H1 (cell line): ENCODE measurements at regions not wholly inside any gene's neighbourhood (a gene's known extent, or its start where the extent isn't known, plus 50 kb on each side); places are given as distances from the start of the nearest gene placed in this dataset.

Source experiments
- CTCF ChIA-PET: fragments of 300-600 bp; sonication (Branson Sonifier 250); formaldehyde crosslinking; loops from one replicate; lab custom pipeline; 2021; ENCODE audit not compliant: partially characterized antibody; lab: Charles Lee
- POLR2A ChIA-PET: fragments of 300-600 bp; sonication (Branson Sonifier 250); formaldehyde crosslinking; loops from one replicate; lab custom pipeline; 2021; ENCODE audit warnings: inconsistent platforms; ENCODE audit not compliant: partially characterized antibody; lab: Charles Lee
- DNase-seq, 2 experiments: peaks; one replicate each; pipeline versions ENCODE4 v3.0.0 to v3.0.0-alpha.2; 2010 to 2022; ENCODE audit warnings: low spot score in 2 of 2, low read depth in 1 of 2, mixed read lengths in 1 of 2
- FAIRE-seq: peaks from 2 replicates; lab custom pipeline; 2011; peaks lifted over from hg19 to GRCh38; lab: Jason Lieb, UNC
- H2AFZ ChIP-seq: 2 replicates; pipeline ENCODE4 v1.8.1; 2012; ENCODE audit warnings: low read length, inconsistent platforms
- H2AK5ac ChIP-seq: 2 replicates; pipeline ENCODE4 v1.6.1; 2013; ENCODE audit warnings: low read depth, low read length
- H2BK120ac ChIP-seq: replicated peaks from 2 replicates; pipeline ENCODE3; 2013; ENCODE audit warnings: low read depth, low read length, inconsistent platforms
- H2BK12ac ChIP-seq: 2 replicates; pipeline ENCODE4 v1.6.1; 2013; ENCODE audit warnings: low read depth, low read length
- H2BK15ac ChIP-seq: 2 replicates; pipeline ENCODE4 v1.6.1; 2013; ENCODE audit warnings: low read length
- H2BK20ac ChIP-seq: 2 replicates; pipeline ENCODE4 v1.6.1; 2013; ENCODE audit warnings: low read length
- H2BK5ac ChIP-seq: 2 replicates; pipeline ENCODE4 v1.6.1; 2013; ENCODE audit warnings: low read depth, low read length
- H3K14ac ChIP-seq: 2 replicates; pipeline ENCODE4 v1.6.1; 2013; ENCODE audit warnings: inconsistent platforms; ENCODE audit not compliant: insufficient read length
- H3K18ac ChIP-seq: 2 replicates; pipeline ENCODE4 v1.6.1; 2013; ENCODE audit warnings: low read length; ENCODE audit errors: extremely low read depth
- H3K23ac ChIP-seq: 2 replicates; pipeline ENCODE4 v1.6.1; 2013; ENCODE audit warnings: inconsistent platforms; ENCODE audit not compliant: insufficient read length
- H3K23me2 ChIP-seq: 2 replicates; pipeline ENCODE4 v1.6.1; 2013; ENCODE audit warnings: low read depth, low read length
- H3K27ac ChIP-seq: 2 replicates; pipeline ENCODE4 v1.6.1; 2011; ENCODE audit warnings: low read depth, low read length, inconsistent platforms
- H3K27me3 ChIP-seq, 4 experiments: replicated peaks in 1 of 4; 1 replicate in 1 of 4; 2 replicates in 3 of 4; pipeline versions ENCODE4 v1.6.1 to v1.8.1; 2011 to 2013; ENCODE audit warnings: low read length in 3 of 4, mild to moderate bottlenecking in 3 of 4, inconsistent platforms in 2 of 4, mixed read lengths in 2 of 4, moderate library complexity in 1 of 4; ENCODE audit not compliant: control insufficient read depth in 3 of 4, insufficient read depth in 3 of 4; ENCODE audit errors: extremely low read depth in 1 of 4
- H3K36me3 ChIP-seq, 4 experiments: 2 replicates each; pipeline versions ENCODE4 v1.6.1 to v1.8.1; 2011 to 2013; ENCODE audit warnings: mild to moderate bottlenecking in 4 of 4, low read length in 3 of 4, moderate library complexity in 2 of 4, control low read depth in 1 of 4, inconsistent platforms in 1 of 4; ENCODE audit not compliant: insufficient read depth in 4 of 4, control insufficient read depth in 2 of 4
- H3K4ac ChIP-seq: replicated peaks from 2 replicates; pipeline ENCODE3; 2013; ENCODE audit warnings: low read length, low read depth, mixed read lengths, inconsistent platforms; ENCODE audit not compliant: insufficient read length
- H3K4me1 ChIP-seq, 4 experiments: replicated peaks in 1 of 4; 1 replicate in 1 of 4; 2 replicates in 3 of 4; pipeline versions ENCODE4 v1.6.1 to v1.8.1; 2011 to 2013; ENCODE audit warnings: low read length in 3 of 4, inconsistent platforms in 2 of 4, mixed read lengths in 1 of 4; ENCODE audit not compliant: insufficient read depth in 4 of 4, control insufficient read depth in 3 of 4
- H3K4me2 ChIP-seq, 2 experiments: 2 replicates each; pipeline versions ENCODE4 v1.6.1 to v1.8.1; 2011 to 2013; ENCODE audit warnings: low read depth in 2 of 2, low read length in 2 of 2, control low read depth in 1 of 2, inconsistent platforms in 1 of 2, mild to moderate bottlenecking in 1 of 2; ENCODE audit not compliant: insufficient read depth in 1 of 2
- H3K4me3 ChIP-seq, 4 experiments: fragments of 200-600, 300-600 bp in 1 of 4; sonication (generic), shearing (Covaris generic), sonication (Bioruptor Twin) in 1 of 4; 2 replicates each; pipeline versions ENCODE4 v1.5.1 to v1.8.1; 2011 to 2016; ENCODE audit warnings: low read length in 4 of 4, low read depth in 3 of 4, control low read depth in 2 of 4, inconsistent platforms in 2 of 4, mild to moderate bottlenecking in 2 of 4, mixed read lengths in 1 of 4, moderate library complexity in 1 of 4; ENCODE audit not compliant: insufficient read depth in 2 of 4; ENCODE audit errors: extremely low read depth in 1 of 4
- H3K56ac ChIP-seq: replicated peaks from 2 replicates; pipeline ENCODE3; 2013; ENCODE audit warnings: low read depth, mild to moderate bottlenecking, mixed read lengths, low read length, inconsistent platforms; ENCODE audit not compliant: insufficient read length
- H3K79me1 ChIP-seq: 2 replicates; pipeline ENCODE4 v1.6.1; 2013; ENCODE audit warnings: low read depth, low read length, control low read depth
- H3K79me2 ChIP-seq, 2 experiments: 2 replicates each; pipeline versions ENCODE4 v1.6.1 to v1.8.1; 2012 to 2013; ENCODE audit warnings: low read length in 2 of 2, mild to moderate bottlenecking in 2 of 2, inconsistent platforms in 1 of 2; ENCODE audit not compliant: insufficient read depth in 2 of 2, control insufficient read depth in 1 of 2
- H3K9ac ChIP-seq, 4 experiments: replicated peaks in 1 of 4; 1 replicate in 1 of 4; 2 replicates in 3 of 4; pipeline versions ENCODE4 v1.6.1 to v1.8.1; 2011 to 2013; ENCODE audit warnings: low read depth in 3 of 4, low read length in 3 of 4, control low read depth in 2 of 4, mild to moderate bottlenecking in 2 of 4, moderate library complexity in 2 of 4, inconsistent platforms in 1 of 4; ENCODE audit errors: extremely low read depth in 1 of 4
- H3K9me3 ChIP-seq, 2 experiments: 2 replicates each; pipeline versions ENCODE4 v1.6.1 to v1.8.1; 2012 to 2013; ENCODE audit warnings: mild to moderate bottlenecking in 2 of 2, moderate library complexity in 2 of 2, control low read depth in 1 of 2, inconsistent platforms in 1 of 2, low read depth in 1 of 2, low read length in 1 of 2, mixed read lengths in 1 of 2; ENCODE audit not compliant: insufficient read depth in 2 of 2
- H4K20me1 ChIP-seq, 2 experiments: replicated peaks in 1 of 2; 2 replicates each; pipeline versions ENCODE3 to v1.8.1; 2011 to 2013; ENCODE audit warnings: inconsistent platforms in 2 of 2, low read length in 2 of 2, mild to moderate bottlenecking in 1 of 2; ENCODE audit not compliant: insufficient read depth in 2 of 2, control insufficient read depth in 1 of 2
- H4K5ac ChIP-seq: 2 replicates; pipeline ENCODE4 v1.6.1; 2013; ENCODE audit warnings: low read length, low read depth, mixed read lengths, inconsistent platforms; ENCODE audit not compliant: insufficient read length
- H4K8ac ChIP-seq: 2 replicates; pipeline ENCODE4 v1.8.0; 2013; ENCODE audit warnings: mild to moderate bottlenecking, moderate library complexity, low read length, inconsistent platforms; ENCODE audit not compliant: insufficient read depth; ENCODE audit errors: extremely low read depth
- H4K91ac ChIP-seq: replicated peaks from 2 replicates; pipeline ENCODE3; 2013; ENCODE audit warnings: low read length, mixed read lengths, inconsistent platforms; ENCODE audit not compliant: insufficient read length
- CEBPB ChIP-seq: IDR thresholded peaks from 2 replicates; pipeline ENCODE4 v1.6.1; 2012; ENCODE audit warnings: low read depth, low read length
- E2F6 ChIP-seq: IDR thresholded peaks from 2 replicates; pipeline ENCODE4 v1.6.1; 2012; ENCODE audit warnings: inconsistent platforms
- EP300 ChIP-seq, 2 experiments: IDR thresholded peaks; 1 replicate in 1 of 2; 2 replicates in 1 of 2; pipeline ENCODE4 v1.6.1; 2011 to 2012; ENCODE audit warnings: low read depth in 2 of 2, low read length in 2 of 2, mild to moderate bottlenecking in 2 of 2, borderline replicate concordance in 1 of 2, inconsistent platforms in 1 of 2, moderate library complexity in 1 of 2
- EZH2 ChIP-seq: fragments of 200-600 bp; sonication (generic); IDR thresholded peaks from 2 replicates; pipeline ENCODE4 v1.7.1; 2012; ENCODE audit warnings: low read depth, mild to moderate bottlenecking, moderate library complexity, low read length, inconsistent platforms; ENCODE audit not compliant: severe bottlenecking
- GABPA ChIP-seq: IDR thresholded peaks from 2 replicates; pipeline ENCODE4 v1.6.1; 2011; ENCODE audit warnings: mild to moderate bottlenecking, low read length, moderate library complexity, borderline replicate concordance; ENCODE audit not compliant: insufficient read depth
- HDAC2 ChIP-seq, 2 experiments: fragments of 300-600 bp in 1 of 2; sonication (generic) in 1 of 2; IDR thresholded peaks; 2 replicates each; pipeline ENCODE4 v1.6.1; 2011 to 2012; ENCODE audit warnings: low read depth in 2 of 2, low read length in 2 of 2, mild to moderate bottlenecking in 2 of 2, moderate library complexity in 2 of 2, borderline replicate concordance in 1 of 2, inconsistent platforms in 1 of 2
- POU5F1 ChIP-seq: IDR thresholded peaks from 2 replicates; pipeline ENCODE4 v1.6.1; 2011; ENCODE audit warnings: low read depth, mild to moderate bottlenecking, low read length, moderate library complexity
- RAD21 ChIP-seq, 2 experiments: IDR thresholded peaks in 1 of 2; conservative IDR thresholded peaks in 1 of 2; 2 replicates each; pipeline ENCODE4 v1.6.1; 2011; ENCODE audit warnings: low read depth in 2 of 2, low read length in 2 of 2, improper control_type of control experiment in 1 of 2, inconsistent platforms in 1 of 2, mild to moderate bottlenecking in 1 of 2, moderate library complexity in 1 of 2
- SIN3A ChIP-seq, 2 experiments: IDR thresholded peaks in 1 of 2; conservative IDR thresholded peaks in 1 of 2; 2 replicates each; pipeline ENCODE4 v1.6.1; 2011 to 2012; ENCODE audit warnings: low read length in 2 of 2, improper control_type of control experiment in 1 of 2, low read depth in 1 of 2, mild to moderate bottlenecking in 1 of 2
- SP1 ChIP-seq: IDR thresholded peaks from 2 replicates; pipeline ENCODE4 v1.6.1; 2011; ENCODE audit warnings: low read depth, low read length
- TAF1 ChIP-seq: IDR thresholded peaks from 2 replicates; pipeline ENCODE4 v1.6.1; 2011; ENCODE audit warnings: mild to moderate bottlenecking, low read depth, low read length
- YY1 ChIP-seq: IDR thresholded peaks from 2 replicates; pipeline ENCODE4 v1.6.1; 2011; ENCODE audit warnings: low read depth, mild to moderate bottlenecking, low read length
- WGBS, 2 experiments: shearing (Covaris generic) in 1 of 2; methylation state at CpG; one replicate each; pipeline versions ENCODE4 v1.1.6 to v1.1.7; 2013 to 2015; ENCODE audit warnings: low lambda C conversion rate in 2 of 2, mixed read lengths in 2 of 2, inconsistent platforms in 1 of 2, low coverage in 1 of 2, missing lambda C conversion rate in 1 of 2; ENCODE audit not compliant: insufficient replicate concordance in 2 of 2, insufficient coverage in 1 of 2, insufficient read length in 1 of 2; ENCODE audit errors: extremely low coverage in 1 of 2, missing lambda C conversion rate in 1 of 2; 5-methylcytosine and 5-hydroxymethylcytosine counted together

GRCh38 chr5:161988077-161988476, 79.5 kb upstream of the GABRG2 start:
- Histone ChIP-seq H3K9ac (no peak overlapping the region), H3K79me2 (no peaks in the 10 kb centered on the region), H2BK5ac (no peak overlapping the region), H3K4me2 (no peak overlapping the region), H3K4ac (no peak overlapping the region), H3K27ac (no peak overlapping the region), H3K23ac (no peak overlapping the region), H3K36me3 (no peaks in the 10 kb centered on the region), H3K79me1 (no peaks in the 10 kb centered on the region), H2BK20ac (no peak overlapping the region), H2BK12ac (no peak overlapping the region), H2BK120ac (no peak overlapping the region), H2BK15ac (no peak overlapping the region), H4K20me1 (no peaks in the 10 kb centered on the region), H3K18ac (no peak overlapping the region), H3K14ac (no peak overlapping the region), H3K4me3 (no peak overlapping the region), H4K91ac (no peak overlapping the region), H3K4me1 (no peaks in the 10 kb centered on the region), H2AK5ac (no peak overlapping the region), H3K9me3 (peaks cover 0 to 5% of the 10 kb centered on the region in 2 experiments; a peak in 1 of 4 replicates), H3K56ac (no peak overlapping the region), H3K23me2 (no peaks in the 10 kb centered on the region), H4K5ac (no peak overlapping the region), H2AFZ (no peak overlapping the region), H3K27me3 (no peaks in the 10 kb centered on the region), H4K8ac (no peak overlapping the region)
- TF ChIP-seq EP300 (IDR thresholded peaks at IDR 0.05; ENCODE audit: borderline replicate concordance in 1 of 2, low read depth in 2 of 2, low read length in 2 of 2), result no peak
- TF ChIP-seq SP1, result no peak
- no peak for TF ChIP-seq EZH2
- no peak for TF ChIP-seq HDAC2 (IDR thresholded peaks at IDR 0.05; ENCODE audit: borderline replicate concordance in 1 of 2, low read depth in 2 of 2, low read length in 2 of 2)
- no peak for TF ChIP-seq E2F6
- TF ChIP-seq POU5F1, result no peak
- TF ChIP-seq YY1, result no peak
- no peak for TF ChIP-seq GABPA
- TF ChIP-seq SIN3A (conservative IDR thresholded peaks at IDR 0.05 in 1 of 2, IDR thresholded peaks at IDR 0.05 in 1 of 2; ENCODE audit: low read depth in 1 of 2, low read length in 2 of 2), result no peak
- no peak for TF ChIP-seq TAF1
- no peak for TF ChIP-seq RAD21 (IDR thresholded peaks at IDR 0.05 in 1 of 2, conservative IDR thresholded peaks at IDR 0.05 in 1 of 2; ENCODE audit: low read depth in 2 of 2, low read length in 2 of 2)
- TF ChIP-seq CEBPB, result no peak
- DNase-seq, result no peak
- CTCF ChIA-PET, result interaction anchor here (0.8 to 1.3 kb wide), 2 partner anchors 19 to 21 kb away, joined by 3 to 5 read pairs; no protein-coding TSS in a partner anchor
- WGBS, 2 experiments, result 93% methylated on average over 1 of the region's 1 CpG; no CpG with 5 or more reads in 1 of the 2 experiments
- FAIRE-seq, result no peak
- POLR2A ChIA-PET, result no interaction called here
